DND-41 (cell line): ENCODE measurements at regions not wholly inside any gene's neighbourhood (a gene's known extent, or its start where the extent isn't known, plus 50 kb on each side); places are given as distances from the start of the nearest gene placed in this dataset.
A peak's percentile ranks its signal among the peaks of the same experiment; 100 is the strongest.

ENCODE experiments used
- ATAC-seq: fragments of 200-7000 bp; cut with Tn5 transposase; 3 replicates; pipeline ENCODE4 v1.9.1; 2021; ENCODE audit warnings: low read depth; ENCODE audit not compliant: insufficient read depth
- DNase-seq: peaks from one replicate; pipeline ENCODE4 v3.0.0-alpha.2; 2020
- H2AFZ ChIP-seq: 2 replicates; pipeline ENCODE4 v1.6.0; 2012; ENCODE audit warnings: low read depth, low read length
- H3K27ac ChIP-seq: 2 replicates; pipeline ENCODE4 v1.5.1; 2012; ENCODE audit warnings: low read length, inconsistent platforms
- H3K27me3 ChIP-seq: fragments of 200-600 bp; sonication (generic); 2 replicates; pipeline ENCODE4 v1.6.0; 2012; ENCODE audit warnings: low read length, mild to moderate bottlenecking, inconsistent platforms; ENCODE audit not compliant: insufficient read depth, poor library complexity
- H3K36me3 ChIP-seq: 2 replicates; pipeline ENCODE4 v1.5.1; 2012; ENCODE audit warnings: low read length, inconsistent platforms; ENCODE audit not compliant: insufficient read depth
- H3K4me1 ChIP-seq: 2 replicates; pipeline ENCODE4 v1.5.1; 2012; ENCODE audit warnings: mild to moderate bottlenecking, low read length; ENCODE audit not compliant: insufficient read depth
- H3K4me2 ChIP-seq: 2 replicates; pipeline ENCODE4 v1.6.0; 2012; ENCODE audit warnings: mild to moderate bottlenecking, moderate library complexity, low read length, inconsistent platforms; ENCODE audit not compliant: insufficient read depth
- H3K4me3 ChIP-seq, 2 experiments: fragments of 200-600 bp in 1 of 2; shearing (Covaris generic) in 1 of 2; 2 replicates each; pipeline ENCODE4 v1.5.1; 2012 to 2016; ENCODE audit warnings: inconsistent platforms in 2 of 2, low read length in 2 of 2, mild to moderate bottlenecking in 2 of 2, low read depth in 1 of 2, moderate library complexity in 1 of 2
- H3K79me2 ChIP-seq: 2 replicates; pipeline ENCODE4 v1.6.0; 2012; ENCODE audit warnings: low read length, inconsistent platforms; ENCODE audit not compliant: insufficient read depth
- H3K9ac ChIP-seq: 2 replicates; pipeline ENCODE4 v1.6.0; 2012; ENCODE audit warnings: low read depth, mild to moderate bottlenecking, inconsistent platforms, low read length, moderate library complexity
- H3K9me3 ChIP-seq: 2 replicates; pipeline ENCODE4 v1.5.1; 2012; ENCODE audit warnings: low read length, moderate library complexity, mild to moderate bottlenecking, inconsistent platforms; ENCODE audit not compliant: insufficient read depth, severe bottlenecking
- H4K20me1 ChIP-seq: 2 replicates; pipeline ENCODE4 v1.6.0; 2012; ENCODE audit warnings: low read length; ENCODE audit not compliant: insufficient read depth
- CTCF ChIP-seq: IDR thresholded peaks from 2 replicates; pipeline ENCODE4 v1.5.1; 2012; ENCODE audit warnings: borderline replicate concordance, low read length, moderate library complexity, mild to moderate bottlenecking; ENCODE audit not compliant: poor library complexity, severe bottlenecking; ENCODE audit errors: extremely low read depth
- EZH2 ChIP-seq: IDR thresholded peaks from 3 replicates; pipeline ENCODE4 v1.6.1; 2012; ENCODE audit warnings: borderline replicate concordance, low read depth, mild to moderate bottlenecking, moderate library complexity, low read length, inconsistent platforms; ENCODE audit not compliant: severe bottlenecking

GRCh38 chr2:45180779-45181178 is 171.5 kb upstream of the SIX2 start:
- Histone ChIP-seq H4K20me1 (no peaks in the 10 kb centered on the region), H3K4me2 (no peak overlapping the region; the same call in 1 of the 2 replicates), H3K4me1 (peaks cover 24% of the 10 kb centered on the region), H3K4me3 (no peak overlapping the region), H3K27me3 (no peaks in the 10 kb centered on the region), H3K9ac (peak overlapping the region; percentile 18), H3K9me3 (no peaks in the 10 kb centered on the region), H3K36me3 (no peaks in the 10 kb centered on the region), H3K27ac (peak overlapping the region; percentile 62), H2AFZ (no peak overlapping the region), H3K79me2 (no peaks in the 10 kb centered on the region)
- ATAC-seq (no peak), DNase-seq (no peak)
- no peak for TF ChIP-seq EZH2
- no peak for TF ChIP-seq CTCF

- H3K27ac ChIP-seq = peak overlapping the region; percentile 62
- no peaks in the 10 kb centered on the region for H3K9me3 ChIP-seq
- H4K20me1 ChIP-seq = no peaks in the 10 kb centered on the region
- DNase-seq (peak; percentile 76), ATAC-seq (peak; percentile 92)
- no peaks in the 10 kb centered on the region for H3K27me3 ChIP-seq
- peaks cover 24% of the 10 kb centered on the region for H3K4me1 ChIP-seq
- peak overlapping the region; percentile 37 for H2AFZ ChIP-seq
- peak overlapping the region; percentile 35 for H3K4me2 ChIP-seq
- no peak for TF ChIP-seq EZH2
- no peak for TF ChIP-seq CTCF
- H3K79me2 ChIP-seq = no peaks in the 10 kb centered on the region
- peak overlapping the region; percentile 18 for H3K9ac ChIP-seq
- no peak overlapping the region for H3K4me3 ChIP-seq
- no peaks in the 10 kb centered on the region for H3K36me3 ChIP-seq
Measured at GRCh38 chr2:45180033-45180746, 170.9 kb upstream of the SIX2 start.

GRCh38 chr2:45178854-45179253 is 169.6 kb upstream of the SIX2 start:
- Histone ChIP-seq H2AFZ (no peak overlapping the region), H4K20me1 (no peaks in the 10 kb centered on the region), H3K4me3 (no peak overlapping the region), H3K4me1 (peaks cover 24% of the 10 kb centered on the region), H3K4me2 (no peak overlapping the region), H3K9ac (no peak overlapping the region), H3K27me3 (no peaks in the 10 kb centered on the region), H3K9me3 (no peaks in the 10 kb centered on the region), H3K36me3 (no peaks in the 10 kb centered on the region), H3K79me2 (no peaks in the 10 kb centered on the region), H3K27ac (0 out of 2 replicates have a peak overlapping the region, but pooled peaks have one; percentile 22)
- DNase-seq (no peak), ATAC-seq (no peak)
- no peak for TF ChIP-seq CTCF
- TF ChIP-seq EZH2 = no peak
